ENCODE measurements at regions not wholly inside any gene's neighbourhood (a gene's known extent, or its start where the extent isn't known, plus 50 kb on each side); places are given as distances from the start of the nearest gene placed in this dataset.

DNA sequence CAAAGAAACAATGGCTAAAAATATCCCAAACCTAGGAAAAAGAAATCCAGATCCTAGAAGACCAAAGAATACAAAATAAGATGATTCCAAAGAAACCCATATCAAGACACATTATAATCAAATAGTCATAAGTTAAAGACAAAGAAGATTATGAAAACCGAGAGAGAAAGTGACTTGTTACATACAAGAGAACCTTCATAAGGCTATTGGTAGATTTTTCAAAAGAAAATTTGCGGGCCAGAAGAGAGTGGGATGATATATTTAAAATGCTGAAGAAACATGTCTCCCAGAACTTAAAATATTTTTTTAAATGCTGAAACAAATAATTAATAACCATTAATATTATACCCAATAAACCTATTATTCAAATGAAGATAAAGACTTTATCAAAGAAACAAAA, 687.3 kb downstream of the TLE4 start:
- no peak for DNase-seq

DNA sequence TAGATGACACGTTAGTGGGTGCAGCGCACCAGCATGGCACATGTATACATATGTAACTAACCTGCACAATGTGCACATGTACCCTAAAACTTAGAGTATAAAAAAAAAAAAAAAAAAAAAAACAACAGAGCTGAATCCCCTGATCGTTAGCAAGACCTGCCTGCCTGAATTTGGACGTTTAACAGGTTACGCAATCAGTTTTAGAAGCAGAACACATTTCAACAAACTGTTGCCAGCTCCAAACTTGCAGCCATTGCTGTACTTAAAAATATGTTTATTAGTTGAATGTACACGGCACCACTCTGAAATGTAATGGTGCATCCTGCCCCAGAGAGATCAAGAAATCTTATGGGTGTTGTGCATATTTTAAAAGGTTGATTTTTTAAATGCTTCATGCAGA, 680.0 kb downstream of the TLE4 start:
- no peak for DNase-seq

DNA sequence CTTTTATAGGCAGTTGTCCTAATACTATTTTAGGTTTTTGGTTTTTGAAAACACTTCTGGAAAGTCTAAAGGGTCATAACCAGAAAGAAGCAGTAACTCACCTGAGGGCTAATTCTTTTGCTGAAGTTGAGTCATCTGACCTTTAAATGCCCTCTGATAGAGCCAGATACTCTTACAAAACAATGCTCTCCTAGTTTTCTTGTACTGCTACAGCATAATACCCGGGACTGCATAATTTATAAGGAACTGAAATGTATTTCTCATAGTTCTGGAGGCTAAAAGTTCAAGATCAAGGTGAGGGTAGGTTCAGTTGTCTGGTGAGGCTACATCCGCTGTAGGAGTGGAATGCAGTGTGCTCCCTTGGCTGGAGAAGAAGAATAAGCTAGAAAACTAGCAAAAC, 670.3 kb downstream of the TLE4 start:
- no peak for DNase-seq

DNA sequence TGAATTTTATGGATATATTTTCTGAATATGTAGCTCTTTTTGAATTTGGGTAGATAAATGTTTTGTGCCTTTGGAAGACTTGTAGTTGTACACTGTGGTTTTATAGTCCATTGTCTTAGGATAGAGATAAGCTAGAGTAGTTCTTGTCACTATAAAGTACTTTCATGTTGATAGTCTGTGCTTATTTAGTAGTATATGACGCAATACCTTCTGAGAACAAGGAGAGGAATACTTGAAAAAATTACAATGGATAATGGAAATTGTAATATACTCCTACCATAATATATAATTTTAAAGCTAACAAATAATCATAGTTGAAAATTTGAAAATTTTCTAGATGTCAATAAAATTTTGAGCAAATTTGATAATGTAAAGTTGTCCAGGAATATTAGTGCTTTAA, 664.0 kb downstream of the TLE4 start:
- no peak for DNase-seq

DNA sequence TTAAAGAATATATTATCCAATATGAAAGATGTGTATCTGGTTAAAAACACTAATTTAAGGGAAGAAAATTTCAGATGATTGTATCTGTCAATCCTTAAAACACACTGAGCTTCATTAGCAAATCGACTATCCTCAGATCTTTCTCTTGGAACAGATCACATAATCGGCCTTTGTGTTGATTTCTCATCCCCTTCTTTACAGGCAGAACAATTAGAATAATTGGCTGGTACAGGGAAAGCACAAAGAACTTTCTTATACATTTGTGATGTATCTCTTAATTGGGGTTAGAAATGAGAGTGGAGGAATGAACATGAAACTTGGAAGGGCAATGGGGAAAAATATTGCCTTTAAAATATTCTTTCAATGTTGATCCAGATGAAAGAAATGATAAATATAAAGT, 662.1 kb downstream of the TLE4 start:
- DNase-seq: no peak

DNA sequence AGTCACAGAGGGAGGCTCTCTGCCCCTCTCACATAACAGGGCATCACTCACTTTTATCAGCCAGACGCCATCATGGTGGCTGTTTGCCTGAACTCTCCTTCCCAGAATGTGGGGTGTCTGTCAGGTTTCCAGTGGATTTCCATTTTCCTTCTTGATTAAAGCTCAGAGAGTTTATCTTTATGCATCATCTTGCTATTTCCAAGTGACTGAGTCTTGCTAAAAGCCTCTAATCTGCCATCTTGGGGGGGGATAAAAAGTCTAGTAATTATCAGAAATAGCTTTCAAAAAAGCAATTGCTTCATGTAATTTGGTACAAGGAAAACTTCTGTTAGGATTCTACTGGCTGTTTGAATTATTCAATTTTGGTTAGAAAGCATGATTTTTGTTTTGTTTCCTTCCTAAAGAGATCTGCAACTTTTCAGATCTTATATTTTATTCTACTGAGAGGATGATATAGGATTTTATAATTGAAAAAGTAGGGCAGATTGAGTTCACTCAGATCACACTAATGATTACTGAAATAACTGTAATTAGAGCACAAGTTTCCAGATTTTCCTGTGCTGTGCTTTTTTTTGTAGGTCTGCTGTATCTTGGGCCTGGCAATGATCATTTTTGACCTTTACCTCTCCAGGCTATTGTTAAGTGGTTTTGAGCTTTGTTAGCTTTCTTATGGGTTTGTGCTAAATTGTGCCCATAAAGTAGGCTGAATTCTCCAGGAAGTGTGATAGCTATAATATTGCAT, 661.5 kb downstream of the TLE4 start:
- no peak for DNase-seq

DNA sequence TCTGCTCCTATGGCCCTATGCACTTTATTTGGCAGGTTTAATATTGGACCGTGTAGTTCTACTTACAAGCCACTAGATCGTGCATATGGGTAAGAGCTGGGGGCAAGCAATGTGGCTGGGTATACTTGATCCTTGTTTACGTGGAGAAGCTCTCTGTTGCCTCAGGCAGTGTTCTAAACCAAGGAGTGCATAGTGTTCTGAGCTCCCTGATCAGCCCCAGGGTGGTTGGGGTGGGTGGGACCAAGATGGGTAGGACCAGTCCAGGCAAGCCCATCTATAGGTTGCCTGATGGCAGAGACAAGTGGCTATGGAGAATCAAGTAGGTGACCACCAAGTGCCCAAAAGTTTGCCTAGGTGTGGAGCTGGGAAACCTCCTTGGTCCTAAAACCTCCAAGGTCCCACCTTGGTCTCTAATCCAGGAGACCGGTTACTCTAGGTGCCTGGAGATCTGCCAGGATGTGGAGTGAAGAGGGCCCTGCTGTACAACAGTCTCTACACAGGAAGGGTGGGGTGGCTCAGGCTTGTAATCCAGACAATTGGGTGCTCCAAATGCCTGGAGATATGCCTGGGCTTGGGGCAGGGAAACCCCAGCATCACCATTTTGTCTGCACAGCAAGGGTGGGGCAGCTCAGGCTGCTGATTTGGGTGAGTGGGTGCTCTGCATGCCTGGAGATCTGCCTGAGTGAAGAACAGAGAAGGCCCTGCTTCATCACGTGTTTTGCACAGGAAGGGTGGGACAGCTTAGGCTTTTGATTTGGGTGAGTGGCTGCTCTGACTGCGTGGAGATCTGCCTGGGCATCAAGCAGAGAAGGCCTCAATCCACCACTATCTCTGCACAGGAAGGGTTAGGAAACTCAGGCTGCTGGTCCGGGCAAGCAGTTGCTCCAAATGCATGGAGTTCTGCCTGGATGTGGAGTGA, 659.8 kb downstream of the TLE4 start:
- no peak for DNase-seq

DNA sequence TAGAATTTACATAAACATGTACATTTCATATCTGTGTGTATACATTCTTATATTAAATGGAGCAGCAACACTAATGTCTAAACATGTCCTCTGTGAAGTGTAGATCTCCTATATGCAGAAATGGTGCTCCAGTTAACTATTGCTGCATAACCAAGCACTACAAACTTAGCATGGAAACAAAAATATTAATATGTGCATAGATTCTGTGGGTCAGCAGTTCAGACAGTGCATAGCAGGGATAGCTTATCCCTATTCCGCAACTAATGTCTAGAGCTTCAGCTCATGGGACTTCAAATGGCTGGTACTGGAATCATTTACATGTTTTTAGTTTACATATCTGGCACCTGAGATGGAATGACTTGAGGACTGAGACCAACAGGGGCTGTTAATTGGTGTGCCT, 652.1 kb downstream of the TLE4 start:
- DNase-seq: no peak

DNA sequence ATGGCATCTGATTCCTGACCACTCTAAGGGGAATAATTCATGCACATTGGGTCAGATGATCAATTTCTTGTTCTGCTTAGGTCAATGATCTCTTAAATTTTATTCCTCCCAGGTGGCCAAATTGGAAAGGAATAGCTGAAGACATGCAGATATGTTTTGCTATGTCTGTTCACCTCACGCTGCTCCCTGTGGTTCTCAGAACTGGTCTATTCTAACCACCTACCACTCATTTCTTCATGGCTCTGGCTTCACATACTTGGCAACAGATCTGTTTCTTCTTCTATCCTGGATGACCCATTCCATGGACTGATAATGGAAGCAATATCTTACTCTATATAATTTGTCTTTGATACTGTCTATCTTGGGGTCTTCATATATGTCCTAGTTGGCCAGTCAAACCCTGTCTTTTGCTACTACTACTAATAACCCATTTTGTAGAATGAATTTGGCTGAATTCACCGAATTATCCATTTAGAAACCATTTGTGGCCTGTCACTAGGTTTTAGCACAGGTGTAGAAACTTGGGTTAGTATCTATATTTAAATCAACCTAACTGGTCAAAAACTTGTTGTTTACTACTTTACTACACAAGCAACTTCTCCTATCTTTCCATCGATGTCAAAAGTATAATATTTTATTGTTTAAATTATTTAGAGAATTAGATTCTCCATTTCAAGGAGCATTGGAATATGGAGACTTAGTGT, 650.9 kb downstream of the TLE4 start:
- no peak for DNase-seq

DNA sequence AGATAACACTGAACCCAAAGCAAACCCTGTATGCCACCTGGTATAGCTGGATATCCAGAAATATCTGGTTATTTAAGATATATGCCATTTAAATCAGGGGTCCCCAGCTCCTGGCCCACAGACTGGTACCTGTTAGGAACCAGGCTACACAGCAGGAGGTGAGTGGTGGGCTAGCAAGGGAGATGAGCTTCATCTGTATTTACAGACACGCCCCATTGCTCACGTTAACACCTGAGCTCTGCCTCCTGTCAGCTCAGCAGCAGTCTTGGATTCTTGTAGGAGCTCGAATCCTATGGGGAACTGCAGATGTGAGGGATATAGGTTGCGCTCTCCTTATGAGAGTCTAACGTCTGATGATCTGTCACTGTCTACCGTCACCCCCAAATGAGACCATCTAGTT, 646.6 kb downstream of the TLE4 start:
- no peak for DNase-seq

DNA sequence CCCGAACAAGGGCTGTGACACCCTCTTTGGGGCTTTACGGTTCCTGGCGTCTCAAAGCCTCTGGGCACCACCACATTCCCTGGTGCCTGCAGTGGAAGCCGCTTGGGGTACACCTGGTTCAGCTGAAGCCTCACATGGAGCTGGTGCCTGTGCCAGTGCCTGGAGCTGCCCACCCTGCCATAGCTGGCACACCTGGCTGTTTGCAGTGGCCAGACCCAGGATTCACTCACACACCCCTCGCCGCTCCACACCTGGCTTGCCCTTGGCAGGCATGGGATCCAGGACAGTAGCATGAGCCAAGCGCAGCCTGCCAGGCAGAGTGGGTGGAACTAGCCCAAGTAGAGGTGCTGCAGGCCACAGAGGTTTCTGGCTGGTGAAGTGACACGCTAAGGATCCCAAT, 641.8 kb downstream of the TLE4 start:
- DNase-seq: no peak

DNA sequence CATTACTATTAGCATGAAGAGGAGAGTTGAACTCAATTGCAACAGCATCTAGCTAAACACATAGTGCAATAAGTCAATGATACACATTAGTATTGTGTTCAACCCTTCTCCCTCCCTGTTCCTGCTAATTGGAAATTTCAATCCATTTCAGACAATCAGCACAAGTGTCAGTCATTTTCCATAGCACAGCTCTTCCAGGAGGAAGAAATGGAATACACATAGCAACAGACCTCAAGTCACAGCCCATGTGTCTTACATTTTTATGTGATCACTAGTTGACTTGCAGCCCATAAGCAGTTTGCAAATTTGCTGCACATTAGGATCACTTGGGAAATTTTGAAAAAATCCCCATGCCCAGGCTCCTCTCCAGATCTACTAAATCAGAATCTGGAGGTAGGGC, 636.9 kb downstream of the TLE4 start:
- no peak for DNase-seq

DNA sequence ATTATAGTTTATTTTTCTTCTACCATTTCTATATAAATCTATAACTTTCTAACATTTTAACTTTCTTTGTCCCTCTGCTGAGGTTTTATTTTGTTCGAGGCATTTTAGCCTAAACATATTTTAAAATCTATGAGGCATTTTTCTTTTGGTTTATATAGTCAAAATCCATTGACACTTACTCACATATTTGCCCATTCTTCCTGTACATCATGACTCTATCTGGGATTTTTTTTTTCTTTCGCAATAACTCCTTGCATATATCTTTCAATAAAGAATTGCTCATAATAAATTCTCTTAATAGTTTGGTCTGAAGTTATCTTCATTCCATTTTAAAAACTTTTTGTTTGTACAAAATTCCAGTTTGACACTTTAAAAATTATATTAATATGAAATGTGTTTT, 632.3 kb downstream of the TLE4 start:
- no peak for DNase-seq

DNA sequence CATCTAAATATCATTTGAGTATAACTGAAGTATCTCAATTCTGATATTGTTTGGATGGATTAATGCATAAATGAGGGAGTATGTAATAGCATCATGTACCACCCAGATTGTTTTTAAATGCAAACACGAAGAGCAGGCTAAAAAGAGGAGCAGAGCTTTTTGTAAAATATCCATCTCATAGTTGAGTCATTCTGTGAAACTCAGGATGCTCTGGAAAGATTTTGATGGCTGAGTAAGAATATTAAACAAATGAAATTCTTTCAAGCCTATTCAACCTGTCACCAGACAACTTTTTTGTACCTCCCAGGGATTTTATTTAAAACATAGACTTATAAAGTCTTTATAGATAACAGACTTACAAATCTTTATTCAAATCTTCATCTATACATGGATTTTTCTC, 625.9 kb downstream of the TLE4 start:
- DNase-seq: no peak

DNA sequence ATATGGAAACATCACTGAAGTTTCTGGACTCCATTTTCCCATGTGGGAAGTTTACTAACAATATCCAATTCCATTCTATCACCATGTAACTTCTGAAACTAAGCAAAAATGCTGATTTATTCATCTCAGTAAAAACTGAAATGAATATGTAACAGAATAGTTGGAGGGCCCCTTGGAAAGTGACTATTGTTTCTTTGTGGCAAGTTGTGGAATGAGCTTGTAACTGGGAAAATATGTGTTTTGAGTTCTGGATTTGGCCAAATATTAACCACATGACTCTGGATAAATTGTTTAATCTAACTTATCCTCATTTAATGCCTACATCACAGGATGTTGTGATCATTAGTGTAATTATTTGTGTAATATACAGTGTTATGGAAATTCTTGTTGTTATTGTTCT, 619.3 kb downstream of the TLE4 start:
- no peak for DNase-seq

DNA sequence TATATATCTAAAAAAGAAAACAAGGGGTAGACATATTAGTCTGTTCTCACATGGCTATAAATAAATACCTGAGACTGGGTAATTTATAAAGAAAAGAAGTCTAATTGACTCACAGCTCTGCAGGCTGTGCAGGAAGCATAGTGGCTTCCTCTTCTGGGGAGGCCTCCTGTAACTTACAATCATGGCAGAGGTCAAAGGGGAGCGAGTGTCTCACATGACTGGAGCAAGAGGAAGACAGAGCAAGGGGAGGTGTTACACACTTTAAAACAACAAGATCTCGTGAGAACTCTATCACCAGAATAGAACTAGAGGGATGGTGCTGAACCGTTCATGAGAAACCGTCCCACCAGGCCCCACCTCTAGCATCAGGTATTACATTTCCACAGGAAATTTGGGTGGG, 616.8 kb downstream of the TLE4 start:
- no peak for DNase-seq

DNA sequence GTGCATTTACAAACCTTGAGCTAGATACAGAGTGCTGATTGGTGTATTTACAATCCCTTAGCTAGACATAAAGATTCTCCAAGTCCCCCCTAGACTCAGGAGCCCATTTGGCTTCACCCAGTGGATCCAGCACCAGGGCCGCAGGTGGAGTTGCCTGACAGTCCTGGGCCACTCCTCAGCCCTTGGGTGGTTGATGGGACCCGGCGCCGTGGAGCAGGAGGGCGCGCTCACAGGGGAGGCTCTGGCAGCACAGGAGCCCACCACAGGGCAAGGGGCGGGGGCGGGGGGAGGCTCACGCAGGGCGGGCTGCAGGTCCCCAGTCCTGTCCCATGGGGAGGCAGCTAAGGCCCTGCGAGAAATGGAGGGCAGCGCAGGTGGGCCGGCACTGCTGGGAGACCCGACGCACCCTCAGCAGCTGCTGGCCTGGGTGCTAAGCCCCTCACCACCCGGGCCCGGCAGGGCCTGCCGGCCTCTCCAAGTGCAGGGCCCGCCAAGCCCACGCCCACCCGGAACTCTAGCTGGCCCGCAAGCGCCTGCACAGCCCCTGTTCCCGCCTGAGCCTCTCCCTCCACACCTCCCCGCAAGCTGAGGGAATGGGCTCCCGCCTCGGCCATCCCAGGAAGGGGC, 613.5 kb downstream of the TLE4 start:
- DNase-seq: no peak

DNA sequence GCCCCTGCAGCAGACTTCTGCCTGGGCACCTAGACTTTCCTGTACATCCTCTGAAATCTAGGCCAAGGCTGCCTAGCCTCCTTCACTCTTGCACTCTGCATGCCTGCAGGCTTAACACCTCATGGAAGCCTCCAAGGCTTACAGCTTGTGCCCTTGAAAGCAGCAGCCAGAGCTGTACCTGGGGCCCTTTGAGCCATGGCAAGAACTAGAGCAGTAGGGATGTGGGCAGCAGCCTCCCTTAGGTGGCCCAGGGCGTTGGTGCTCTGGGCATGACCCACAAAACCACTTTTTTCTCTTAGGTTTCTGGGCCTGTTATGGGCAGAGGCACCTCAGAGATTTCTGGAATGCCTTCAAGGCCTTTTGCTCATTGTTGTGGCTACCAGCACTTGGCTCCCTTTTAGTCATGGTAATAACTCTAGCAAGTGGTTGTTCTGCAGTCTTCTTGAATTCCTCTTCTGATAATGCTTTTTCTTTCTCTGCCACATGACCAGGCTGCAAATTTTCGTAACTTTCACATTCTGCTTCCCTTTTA, 606.2 kb downstream of the TLE4 start:
- DNase-seq: no peak

DNA sequence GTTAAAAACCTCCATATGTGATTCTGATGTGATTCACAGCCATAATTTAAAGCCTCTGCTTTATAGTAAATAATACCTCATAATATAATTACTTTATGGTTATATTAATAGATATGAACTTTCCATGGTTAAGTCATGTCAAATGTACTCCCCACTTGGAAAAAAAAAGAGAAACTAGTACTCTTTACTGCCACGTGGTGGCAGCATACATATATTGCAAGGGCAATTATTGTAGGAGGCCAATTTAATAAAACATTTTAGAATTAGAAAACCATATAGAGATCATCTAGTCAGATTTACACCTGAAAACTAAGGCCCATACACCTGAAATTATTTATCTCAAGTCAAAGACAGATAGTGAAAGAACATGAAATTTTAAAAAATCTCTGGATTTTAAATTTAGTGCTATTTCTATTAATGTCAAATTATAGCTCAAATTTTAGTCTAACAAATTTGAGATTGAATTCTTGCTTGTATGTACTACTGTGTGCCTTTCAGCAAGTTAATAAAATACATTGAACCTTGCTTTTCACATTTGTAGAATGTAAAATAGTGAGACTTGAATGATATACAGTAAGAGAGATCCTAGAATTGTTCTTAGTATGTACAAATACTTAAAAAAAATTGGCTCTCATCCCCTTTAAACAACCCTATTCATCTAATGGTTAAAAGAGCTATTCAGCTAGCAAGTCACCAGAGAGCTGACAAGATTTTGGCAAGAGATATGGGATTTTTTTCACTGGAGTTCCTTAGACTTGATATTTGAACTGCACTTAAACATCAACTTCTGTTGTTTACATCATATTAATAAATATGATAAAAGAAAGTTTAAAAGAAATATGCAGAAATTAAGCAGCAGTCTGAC, 603.8 kb downstream of the TLE4 start:
- DNase-seq: no peak

DNA sequence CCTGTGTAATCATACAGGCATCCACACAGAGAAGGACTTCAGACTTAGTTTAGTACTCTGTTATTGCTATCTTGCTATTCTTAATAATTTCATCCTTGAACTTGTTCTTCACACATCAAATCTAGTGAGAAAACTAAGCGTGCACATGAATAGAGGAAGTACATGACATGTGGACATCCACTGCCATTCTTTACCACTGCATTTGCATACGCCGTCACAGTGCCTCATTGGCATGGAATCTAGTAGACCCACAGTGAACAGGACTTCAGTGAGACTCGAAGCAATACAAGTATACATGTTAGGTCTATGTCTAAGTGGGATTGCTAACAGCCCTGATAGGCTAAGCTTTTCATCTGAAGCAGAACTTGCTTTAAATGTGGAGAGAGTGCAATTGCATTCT, 592.1 kb downstream of the TLE4 start:
- no peak for DNase-seq

DNA sequence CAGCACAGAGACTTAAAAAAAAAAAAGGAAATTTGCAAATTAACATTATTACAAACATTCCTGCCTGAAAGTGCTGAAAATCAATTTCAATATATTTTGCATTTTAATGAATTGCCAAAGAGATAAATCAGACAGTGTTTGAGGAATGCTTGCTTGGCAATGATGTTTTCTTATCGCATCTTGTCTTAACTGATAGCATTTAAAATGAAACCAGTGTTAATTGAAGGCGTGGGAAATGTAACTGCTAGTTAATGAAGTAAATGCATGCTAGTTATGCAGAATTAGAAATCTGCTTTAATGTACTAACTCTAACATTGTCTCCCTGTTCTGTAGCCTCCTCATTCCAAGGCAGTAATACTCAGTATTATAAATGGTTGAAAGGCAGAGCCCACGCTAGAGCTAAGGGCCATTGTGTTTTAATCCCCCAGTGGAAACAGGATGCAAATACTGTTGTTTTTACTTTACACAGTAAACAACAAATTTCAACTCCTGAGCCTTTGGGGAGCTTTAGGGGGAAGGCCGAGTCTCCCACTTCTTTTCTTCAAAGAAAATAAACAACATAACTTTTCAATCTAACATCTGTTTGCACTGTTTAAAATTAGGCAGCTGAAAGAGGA, 586.9 kb downstream of the TLE4 start:
- DNase-seq: no peak

DNA sequence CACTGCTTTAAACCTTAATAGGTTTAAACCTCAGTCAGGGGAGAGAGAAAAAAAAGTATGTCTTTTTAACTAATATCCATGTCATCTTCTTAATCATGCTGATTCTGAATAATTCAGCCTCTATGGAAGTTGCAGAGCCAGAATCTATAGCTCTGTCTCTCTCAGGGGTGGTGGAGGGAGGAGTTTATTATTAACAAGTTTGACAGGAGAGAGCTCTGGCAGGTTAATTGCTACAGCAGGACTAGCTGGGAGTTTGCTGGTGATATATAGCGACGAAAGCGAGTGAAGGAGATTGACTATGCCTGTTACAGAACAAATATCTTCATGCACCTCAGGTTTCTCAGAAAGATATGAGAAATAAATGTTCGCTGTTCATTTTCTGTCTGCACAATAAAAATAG, 586.4 kb downstream of the TLE4 start:
- DNase-seq: no peak

Data from effector CD8-positive, alpha-beta T cell (primary cell).